ENCODE measurements at regions not wholly inside any gene's neighbourhood (a gene's known extent, or its start where the extent isn't known, plus 50 kb on each side); places are given as distances from the start of the nearest gene placed in this dataset.

DNA sequence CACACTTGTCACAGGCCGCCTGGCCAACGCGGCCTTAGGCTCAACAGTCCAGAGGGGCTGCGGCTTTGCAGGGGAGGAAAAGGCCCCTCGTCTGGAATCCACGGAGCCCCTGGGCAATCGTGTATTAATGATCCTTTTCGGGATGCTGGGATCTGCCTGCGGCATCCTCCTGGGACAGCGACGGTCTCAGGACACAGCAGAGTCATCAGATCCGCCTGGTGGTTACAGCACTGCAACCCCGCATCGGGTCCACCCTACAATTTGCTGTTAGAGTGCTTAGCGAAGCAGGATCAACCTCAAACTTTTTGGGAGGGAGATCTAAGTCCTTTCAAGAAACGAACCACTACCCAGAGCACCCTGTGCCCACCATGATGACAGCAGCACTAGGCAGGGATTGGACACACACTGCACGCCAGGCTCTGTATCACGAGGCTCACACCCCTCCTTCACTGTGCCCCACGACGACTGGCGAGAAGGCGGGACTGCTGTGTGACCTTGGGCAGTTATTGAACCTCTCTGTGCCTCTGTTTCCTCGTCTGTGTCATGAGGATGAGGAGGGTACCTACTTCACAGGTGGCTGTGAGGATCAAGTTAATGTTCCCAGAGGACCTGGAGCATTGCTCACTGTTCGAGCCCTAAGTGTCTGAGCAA, 100.4 kb upstream of the COL5A1 start:
- no peak for DNase-seq
- Histone ChIP-seq H3K4me1 (ENCODE audit: insufficient read depth) (peaks cover 6% of the 10 kb centered on the region), H3K27me3 (no peaks in the 10 kb centered on the region), H3K27ac (no peak overlapping the region), H3K9me3 (no peaks in the 10 kb centered on the region), H3K4me3 (no peak overlapping the region), H3K36me3 (no peaks in the 10 kb centered on the region)
- no peak for TF ChIP-seq EP300 (IDR thresholded peaks at IDR 0.05)
- no peak for TF ChIP-seq POLR2A (IDR thresholded peaks at IDR 0.05)
- TF ChIP-seq CTCF (IDR thresholded peaks at IDR 0.05) = no peak
- intact Hi-C loops (cut with DNase I) = no loop called here
- WGBS, 3 donors = 94 to 97% (median 96%) methylated on average over 24 of the region's 24 CpGs

DNA sequence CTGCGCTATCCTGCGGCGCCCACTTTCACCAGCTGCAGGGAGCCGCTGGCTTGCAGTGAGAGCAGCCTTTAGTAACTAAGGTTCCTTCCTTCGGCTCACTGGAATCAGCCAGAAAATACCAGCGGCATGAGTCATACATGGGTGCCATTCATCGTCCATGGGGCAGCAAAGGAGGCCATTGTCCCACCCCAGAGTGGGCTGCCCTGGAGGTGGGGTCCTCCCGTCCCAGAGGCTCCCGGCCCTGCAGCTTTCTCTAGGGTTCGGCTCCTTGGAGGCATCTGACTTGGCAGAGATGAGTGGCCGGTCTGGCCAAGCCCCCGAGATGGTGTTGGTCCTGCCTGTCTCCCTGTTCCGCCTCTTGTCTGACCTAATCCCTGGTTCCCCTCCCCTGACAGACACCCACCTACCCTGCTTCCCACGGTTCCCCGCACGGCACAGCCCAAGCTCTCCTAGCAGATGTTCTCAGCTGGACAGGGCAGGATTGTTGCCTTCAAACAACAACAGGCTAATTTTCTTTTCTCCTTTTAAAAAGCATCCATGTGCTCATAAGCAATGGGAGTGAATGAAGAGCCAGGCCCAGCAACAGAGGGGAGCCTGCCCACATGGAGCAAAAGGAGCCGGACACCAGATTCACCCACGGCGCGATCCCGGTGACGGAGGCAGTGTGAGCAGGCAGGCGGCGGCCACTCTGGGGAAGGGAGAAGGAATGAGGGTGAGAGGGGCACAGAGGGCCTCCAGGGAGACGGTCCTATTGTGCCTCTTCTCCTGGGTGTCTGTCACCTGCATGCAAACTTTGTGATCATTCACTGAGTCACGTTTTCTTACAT, 97.0 kb upstream of the COL5A1 start:
- Histone ChIP-seq H3K9me3 (no peaks in the 10 kb centered on the region), H3K4me1 (ENCODE audit: insufficient read depth) (peaks cover 6% of the 10 kb centered on the region), H3K36me3 (no peaks in the 10 kb centered on the region), H3K27me3 (no peaks in the 10 kb centered on the region), H3K4me3 (no peak overlapping the region), H3K27ac (no peak overlapping the region)
- TF ChIP-seq CTCF (IDR thresholded peaks at IDR 0.05) = no peak
- peak in 4 of 5 donors; percentile 35 to 64 (median 53) for DNase-seq
- intact Hi-C loops (cut with DNase I) = no loop called here
- 19 to 43% (median 27%) methylated on average over 26 of the region's 26 CpGs for WGBS, 3 donors

DNA sequence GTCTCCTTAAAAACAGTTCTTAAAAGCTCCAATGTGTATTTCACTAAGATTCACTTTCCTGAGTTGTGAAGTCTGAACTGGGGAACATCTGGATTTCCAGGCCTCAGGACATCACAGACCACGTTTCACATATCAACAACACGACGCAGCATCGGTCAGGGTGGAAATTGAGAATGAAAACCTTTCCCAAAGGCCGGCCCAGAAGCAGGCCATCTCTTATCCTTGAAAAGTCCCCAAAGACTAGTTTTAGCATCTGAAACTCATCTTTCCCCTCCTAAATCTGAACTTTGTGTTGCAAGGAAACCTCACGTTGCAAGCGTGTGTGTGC, 96.4 kb upstream of the COL5A1 start:
- H3K27me3 ChIP-seq = no peaks in the 10 kb centered on the region
- no peak for TF ChIP-seq EP300 (IDR thresholded peaks at IDR 0.05)
- no peak for TF ChIP-seq CTCF (IDR thresholded peaks at IDR 0.05)
- TF ChIP-seq POLR2A (IDR thresholded peaks at IDR 0.05) = no peak
- H3K27ac ChIP-seq = no peak overlapping the region
- no peaks in the 10 kb centered on the region for H3K36me3 ChIP-seq
- 35 to 75% (median 46%) methylated on average over 7 of the region's 7 CpGs for WGBS, 3 donors
- intact Hi-C loops (cut with DNase I) = no loop called here
- peaks cover 6% of the 10 kb centered on the region for H3K4me1 ChIP-seq (ENCODE audit: insufficient read depth)
- no peaks in the 10 kb centered on the region for H3K9me3 ChIP-seq
- H3K4me3 ChIP-seq = no peak overlapping the region
- DNase-seq = no peak

GRCh38 chr9:134545543-134546245, 95.9 kb upstream of the COL5A1 start:
- no peaks in the 10 kb centered on the region for H3K36me3 ChIP-seq
- H3K4me3 ChIP-seq = no peak overlapping the region
- no peak for DNase-seq
- no peaks in the 10 kb centered on the region for H3K27me3 ChIP-seq
- no peak overlapping the region for H3K27ac ChIP-seq
- 77 to 87% (median 82%) methylated on average over 29 of the region's 29 CpGs for WGBS, 3 donors
- peaks cover 6% of the 10 kb centered on the region for H3K4me1 ChIP-seq (ENCODE audit: insufficient read depth)
- intact Hi-C loops (cut with DNase I) = no loop called here
- no peak for TF ChIP-seq POLR2A (IDR thresholded peaks at IDR 0.05)
- no peak for TF ChIP-seq CTCF (IDR thresholded peaks at IDR 0.05)
- no peak for TF ChIP-seq EP300 (IDR thresholded peaks at IDR 0.05)
- no peaks in the 10 kb centered on the region for H3K9me3 ChIP-seq

Data from ovary (tissue), 7 donors.